H1 (cell line): ENCODE measurements at regions not wholly inside any gene's neighbourhood (a gene's known extent, or its start where the extent isn't known, plus 50 kb on each side); places are given as distances from the start of the nearest gene placed in this dataset.

ENCODE experiments used
- CTCF ChIA-PET: fragments of 300-600 bp; sonication (Branson Sonifier 250); formaldehyde crosslinking; loops from one replicate; lab custom pipeline; 2021; ENCODE audit not compliant: partially characterized antibody; lab: Charles Lee
- POLR2A ChIA-PET: fragments of 300-600 bp; sonication (Branson Sonifier 250); formaldehyde crosslinking; loops from one replicate; lab custom pipeline; 2021; ENCODE audit warnings: inconsistent platforms; ENCODE audit not compliant: partially characterized antibody; lab: Charles Lee
- DNase-seq, 2 experiments: peaks; one replicate each; pipeline versions ENCODE4 v3.0.0 to v3.0.0-alpha.2; 2010 to 2022; ENCODE audit warnings: low spot score in 2 of 2, low read depth in 1 of 2, mixed read lengths in 1 of 2
- FAIRE-seq: peaks from 2 replicates; lab custom pipeline; 2011; peaks lifted over from hg19 to GRCh38; lab: Jason Lieb, UNC
- H2AFZ ChIP-seq: 2 replicates; pipeline ENCODE4 v1.8.1; 2012; ENCODE audit warnings: low read length, inconsistent platforms
- H2AK5ac ChIP-seq: 2 replicates; pipeline ENCODE4 v1.6.1; 2013; ENCODE audit warnings: low read depth, low read length
- H2BK120ac ChIP-seq: replicated peaks from 2 replicates; pipeline ENCODE3; 2013; ENCODE audit warnings: low read depth, low read length, inconsistent platforms
- H2BK12ac ChIP-seq: 2 replicates; pipeline ENCODE4 v1.6.1; 2013; ENCODE audit warnings: low read depth, low read length
- H2BK15ac ChIP-seq: 2 replicates; pipeline ENCODE4 v1.6.1; 2013; ENCODE audit warnings: low read length
- H2BK20ac ChIP-seq: 2 replicates; pipeline ENCODE4 v1.6.1; 2013; ENCODE audit warnings: low read length
- H2BK5ac ChIP-seq: 2 replicates; pipeline ENCODE4 v1.6.1; 2013; ENCODE audit warnings: low read depth, low read length
- H3K14ac ChIP-seq: 2 replicates; pipeline ENCODE4 v1.6.1; 2013; ENCODE audit warnings: inconsistent platforms; ENCODE audit not compliant: insufficient read length
- H3K18ac ChIP-seq: 2 replicates; pipeline ENCODE4 v1.6.1; 2013; ENCODE audit warnings: low read length; ENCODE audit errors: extremely low read depth
- H3K23ac ChIP-seq: 2 replicates; pipeline ENCODE4 v1.6.1; 2013; ENCODE audit warnings: inconsistent platforms; ENCODE audit not compliant: insufficient read length
- H3K23me2 ChIP-seq: 2 replicates; pipeline ENCODE4 v1.6.1; 2013; ENCODE audit warnings: low read depth, low read length
- H3K27ac ChIP-seq: 2 replicates; pipeline ENCODE4 v1.6.1; 2011; ENCODE audit warnings: low read depth, low read length, inconsistent platforms
- H3K27me3 ChIP-seq, 4 experiments: replicated peaks in 1 of 4; 1 replicate in 1 of 4; 2 replicates in 3 of 4; pipeline versions ENCODE4 v1.6.1 to v1.8.1; 2011 to 2013; ENCODE audit warnings: low read length in 3 of 4, mild to moderate bottlenecking in 3 of 4, inconsistent platforms in 2 of 4, mixed read lengths in 2 of 4, moderate library complexity in 1 of 4; ENCODE audit not compliant: control insufficient read depth in 3 of 4, insufficient read depth in 3 of 4; ENCODE audit errors: extremely low read depth in 1 of 4
- H3K36me3 ChIP-seq, 4 experiments: 2 replicates each; pipeline versions ENCODE4 v1.6.1 to v1.8.1; 2011 to 2013; ENCODE audit warnings: mild to moderate bottlenecking in 4 of 4, low read length in 3 of 4, moderate library complexity in 2 of 4, control low read depth in 1 of 4, inconsistent platforms in 1 of 4; ENCODE audit not compliant: insufficient read depth in 4 of 4, control insufficient read depth in 2 of 4
- H3K4ac ChIP-seq: replicated peaks from 2 replicates; pipeline ENCODE3; 2013; ENCODE audit warnings: low read length, low read depth, mixed read lengths, inconsistent platforms; ENCODE audit not compliant: insufficient read length
- H3K4me1 ChIP-seq, 4 experiments: replicated peaks in 1 of 4; 1 replicate in 1 of 4; 2 replicates in 3 of 4; pipeline versions ENCODE4 v1.6.1 to v1.8.1; 2011 to 2013; ENCODE audit warnings: low read length in 3 of 4, inconsistent platforms in 2 of 4, mixed read lengths in 1 of 4; ENCODE audit not compliant: insufficient read depth in 4 of 4, control insufficient read depth in 3 of 4
- H3K4me2 ChIP-seq, 2 experiments: 2 replicates each; pipeline versions ENCODE4 v1.6.1 to v1.8.1; 2011 to 2013; ENCODE audit warnings: low read depth in 2 of 2, low read length in 2 of 2, control low read depth in 1 of 2, inconsistent platforms in 1 of 2, mild to moderate bottlenecking in 1 of 2; ENCODE audit not compliant: insufficient read depth in 1 of 2
- H3K4me3 ChIP-seq, 4 experiments: fragments of 200-600, 300-600 bp in 1 of 4; sonication (generic), shearing (Covaris generic), sonication (Bioruptor Twin) in 1 of 4; 2 replicates each; pipeline versions ENCODE4 v1.5.1 to v1.8.1; 2011 to 2016; ENCODE audit warnings: low read length in 4 of 4, low read depth in 3 of 4, control low read depth in 2 of 4, inconsistent platforms in 2 of 4, mild to moderate bottlenecking in 2 of 4, mixed read lengths in 1 of 4, moderate library complexity in 1 of 4; ENCODE audit not compliant: insufficient read depth in 2 of 4; ENCODE audit errors: extremely low read depth in 1 of 4
- H3K56ac ChIP-seq: replicated peaks from 2 replicates; pipeline ENCODE3; 2013; ENCODE audit warnings: low read depth, mild to moderate bottlenecking, mixed read lengths, low read length, inconsistent platforms; ENCODE audit not compliant: insufficient read length
- H3K79me1 ChIP-seq: 2 replicates; pipeline ENCODE4 v1.6.1; 2013; ENCODE audit warnings: low read depth, low read length, control low read depth
- H3K79me2 ChIP-seq, 2 experiments: 2 replicates each; pipeline versions ENCODE4 v1.6.1 to v1.8.1; 2012 to 2013; ENCODE audit warnings: low read length in 2 of 2, mild to moderate bottlenecking in 2 of 2, inconsistent platforms in 1 of 2; ENCODE audit not compliant: insufficient read depth in 2 of 2, control insufficient read depth in 1 of 2
- H3K9ac ChIP-seq, 4 experiments: replicated peaks in 1 of 4; 1 replicate in 1 of 4; 2 replicates in 3 of 4; pipeline versions ENCODE4 v1.6.1 to v1.8.1; 2011 to 2013; ENCODE audit warnings: low read depth in 3 of 4, low read length in 3 of 4, control low read depth in 2 of 4, mild to moderate bottlenecking in 2 of 4, moderate library complexity in 2 of 4, inconsistent platforms in 1 of 4; ENCODE audit errors: extremely low read depth in 1 of 4
- H3K9me3 ChIP-seq, 2 experiments: 2 replicates each; pipeline versions ENCODE4 v1.6.1 to v1.8.1; 2012 to 2013; ENCODE audit warnings: mild to moderate bottlenecking in 2 of 2, moderate library complexity in 2 of 2, control low read depth in 1 of 2, inconsistent platforms in 1 of 2, low read depth in 1 of 2, low read length in 1 of 2, mixed read lengths in 1 of 2; ENCODE audit not compliant: insufficient read depth in 2 of 2
- H4K20me1 ChIP-seq, 2 experiments: replicated peaks in 1 of 2; 2 replicates each; pipeline versions ENCODE3 to v1.8.1; 2011 to 2013; ENCODE audit warnings: inconsistent platforms in 2 of 2, low read length in 2 of 2, mild to moderate bottlenecking in 1 of 2; ENCODE audit not compliant: insufficient read depth in 2 of 2, control insufficient read depth in 1 of 2
- H4K5ac ChIP-seq: 2 replicates; pipeline ENCODE4 v1.6.1; 2013; ENCODE audit warnings: low read length, low read depth, mixed read lengths, inconsistent platforms; ENCODE audit not compliant: insufficient read length
- H4K8ac ChIP-seq: 2 replicates; pipeline ENCODE4 v1.8.0; 2013; ENCODE audit warnings: mild to moderate bottlenecking, moderate library complexity, low read length, inconsistent platforms; ENCODE audit not compliant: insufficient read depth; ENCODE audit errors: extremely low read depth
- H4K91ac ChIP-seq: replicated peaks from 2 replicates; pipeline ENCODE3; 2013; ENCODE audit warnings: low read length, mixed read lengths, inconsistent platforms; ENCODE audit not compliant: insufficient read length
- ASH2L ChIP-seq: fragments of 200-600, 300-600 bp; sonication (generic); IDR thresholded peaks from one replicate; pipeline ENCODE4 v1.7.1; 2017; ENCODE audit warnings: low read length
- CTBP2 ChIP-seq: IDR thresholded peaks from 2 replicates; pipeline ENCODE4 v1.7.0; 2011; ENCODE audit warnings: borderline replicate concordance, mild to moderate bottlenecking, moderate library complexity, mixed read lengths, low read length; ENCODE audit not compliant: insufficient read depth, insufficient read length
- EP300 ChIP-seq, 2 experiments: IDR thresholded peaks; 1 replicate in 1 of 2; 2 replicates in 1 of 2; pipeline ENCODE4 v1.6.1; 2011 to 2012; ENCODE audit warnings: low read depth in 2 of 2, low read length in 2 of 2, mild to moderate bottlenecking in 2 of 2, borderline replicate concordance in 1 of 2, inconsistent platforms in 1 of 2, moderate library complexity in 1 of 2
- GTF2F1 ChIP-seq: IDR thresholded peaks from 2 replicates; pipeline ENCODE4 v1.6.1; 2012; ENCODE audit warnings: low read depth, low read length, improper control_type of control experiment, borderline replicate concordance
- HDAC2 ChIP-seq, 2 experiments: fragments of 300-600 bp in 1 of 2; sonication (generic) in 1 of 2; IDR thresholded peaks; 2 replicates each; pipeline ENCODE4 v1.6.1; 2011 to 2012; ENCODE audit warnings: low read depth in 2 of 2, low read length in 2 of 2, mild to moderate bottlenecking in 2 of 2, moderate library complexity in 2 of 2, borderline replicate concordance in 1 of 2, inconsistent platforms in 1 of 2
- JUN ChIP-seq: IDR thresholded peaks from 2 replicates; pipeline ENCODE4 v1.6.1; 2011; ENCODE audit warnings: low read depth, mild to moderate bottlenecking, improper control_type of control experiment, low read length
- KDM1A ChIP-seq: fragments of 200-600, 300-600 bp; sonication (generic); IDR thresholded peaks from 2 replicates; pipeline ENCODE4 v1.7.1; 2016; ENCODE audit warnings: mild to moderate bottlenecking, low read length, borderline replicate concordance
- POLR2AphosphoS5 ChIP-seq: IDR thresholded peaks from 2 replicates; pipeline ENCODE4 v1.6.1; 2011; ENCODE audit warnings: low read depth, low read length
- POU5F1 ChIP-seq: IDR thresholded peaks from 2 replicates; pipeline ENCODE4 v1.6.1; 2011; ENCODE audit warnings: low read depth, mild to moderate bottlenecking, low read length, moderate library complexity
- RXRA ChIP-seq: IDR thresholded peaks from 2 replicates; pipeline ENCODE4 v1.6.1; 2011; ENCODE audit warnings: low read depth, mild to moderate bottlenecking, low read length, moderate library complexity; ENCODE audit not compliant: insufficient read depth
- SIX5 ChIP-seq: IDR thresholded peaks from 2 replicates; pipeline ENCODE4 v1.6.1; 2011; ENCODE audit warnings: mild to moderate bottlenecking, low read depth, low read length
- SP1 ChIP-seq: IDR thresholded peaks from 2 replicates; pipeline ENCODE4 v1.6.1; 2011; ENCODE audit warnings: low read depth, low read length
- SUZ12 ChIP-seq: fragments of 200-600 bp; sonication (generic); IDR thresholded peaks from 2 replicates; pipeline ENCODE4 v1.6.1; 2012; ENCODE audit warnings: mild to moderate bottlenecking, inconsistent platforms, low read length, moderate library complexity, mixed read lengths
- TAF1 ChIP-seq: IDR thresholded peaks from 2 replicates; pipeline ENCODE4 v1.6.1; 2011; ENCODE audit warnings: mild to moderate bottlenecking, low read depth, low read length
- TEAD4 ChIP-seq: IDR thresholded peaks from 2 replicates; pipeline ENCODE4 v1.6.1; 2012; ENCODE audit warnings: low read depth, low read length, inconsistent platforms, mixed read lengths

DNA sequence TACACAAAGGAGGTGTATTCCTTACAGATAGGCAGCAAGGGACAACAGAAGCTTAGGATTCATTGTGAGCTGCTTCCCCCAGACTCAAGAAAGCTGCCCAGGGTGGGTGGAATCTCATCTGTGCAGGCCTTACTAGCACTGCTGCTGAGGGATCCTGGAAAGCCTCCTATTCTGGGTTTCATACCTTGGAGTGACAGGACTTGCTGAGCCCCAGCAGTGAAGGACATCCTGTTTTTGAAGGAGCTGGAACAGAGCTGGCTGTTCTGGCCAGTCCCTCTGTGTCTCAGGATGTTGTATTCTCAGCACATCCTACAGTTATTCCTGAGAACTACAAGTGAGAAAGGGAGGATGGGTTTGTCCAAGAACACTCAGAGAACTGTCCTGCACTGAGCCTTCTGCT, 486.3 kb downstream of the PTPRU start:
- H2AK5ac ChIP-seq, result no peak overlapping the region
- H4K91ac ChIP-seq, result no peak overlapping the region
- no peak overlapping the region for H3K9ac ChIP-seq
- no peaks in the 10 kb centered on the region for H3K79me1 ChIP-seq
- no peak overlapping the region for H2BK5ac ChIP-seq
- no peak overlapping the region for H4K8ac ChIP-seq
- no peaks in the 10 kb centered on the region for H3K27me3 ChIP-seq
- DNase-seq (no peak), FAIRE-seq (no peak)
- H2BK15ac ChIP-seq, result no peak overlapping the region
- H3K36me3 ChIP-seq, result no peaks in the 10 kb centered on the region
- H3K9me3 ChIP-seq, result peaks cover 19 to 24% of the 10 kb centered on the region in 2 experiments; a peak in 3 of 4 replicates
- no peak overlapping the region for H3K23ac ChIP-seq
- no peak overlapping the region for H3K27ac ChIP-seq
- H3K14ac ChIP-seq, result no peak overlapping the region
- no peak overlapping the region for H2BK20ac ChIP-seq
- H2BK120ac ChIP-seq, result no peak overlapping the region
- POLR2A ChIA-PET, result no interaction called here
- CTCF ChIA-PET, result interaction anchor here (0.8 to 1.2 kb wide), 3 partner anchors 19 to 362 kb away, joined by 3 to 4 read pairs (median 3); no protein-coding TSS in a partner anchor
- no peak overlapping the region for H4K5ac ChIP-seq
- H3K23me2 ChIP-seq, result peaks cover 11% of the 10 kb centered on the region; the same call in 1 of the 2 replicates
- H3K4me3 ChIP-seq, result no peak overlapping the region
- H3K79me2 ChIP-seq, result no peaks in the 10 kb centered on the region
- no peaks in the 10 kb centered on the region for H3K4me1 ChIP-seq
- H3K56ac ChIP-seq, result no peak overlapping the region
- H3K4ac ChIP-seq, result no peak overlapping the region
- H3K18ac ChIP-seq, result no peak overlapping the region
- no peak overlapping the region for H2BK12ac ChIP-seq
- no peak overlapping the region for H3K4me2 ChIP-seq
- H4K20me1 ChIP-seq, result peaks cover 0 to 3% of the 10 kb centered on the region in 2 experiments
- no peak overlapping the region for H2AFZ ChIP-seq
- TF ChIP-seq HDAC2 (IDR thresholded peaks at IDR 0.05; ENCODE audit: borderline replicate concordance in 1 of 2, low read depth in 2 of 2, low read length in 2 of 2) (no peak), ASH2L (no peak), SP1 (no peak), RXRA (no peak), POU5F1 (no peak), SUZ12 (no peak), KDM1A (no peak), TEAD4 (no peak), GTF2F1 (no peak), JUN (no peak), POLR2AphosphoS5 (no peak), CTBP2 (no peak), TAF1 (no peak), SIX5 (no peak), EP300 (IDR thresholded peaks at IDR 0.05; ENCODE audit: borderline replicate concordance in 1 of 2, low read depth in 2 of 2, low read length in 2 of 2) (no peak)
